Right lobe of liver (tissue), 6 donors: ENCODE measurements at regions not wholly inside any gene's neighbourhood (a gene's known extent, or its start where the extent isn't known, plus 50 kb on each side); places are given as distances from the start of the nearest gene placed in this dataset.

ENCODE experiments used
- ATAC-seq, 4 donors: fragments of 200-7000 bp; cut with Tn5 transposase; one replicate each; pipeline ENCODE4 v1.9.1; 2020; ENCODE audit warnings: mild to moderate bottlenecking in 4 of 4, moderate library complexity in 4 of 4
- DNase-seq, 3 donors: peaks; one replicate each; pipeline ENCODE4 v3.0.0-alpha.2; 2020
- H3K27ac ChIP-seq, 3 donors: fragments of 200-600 bp; one replicate each; pipeline ENCODE4 v1.8.0; 2022
- H3K27me3 ChIP-seq, 2 donors: fragments of 200-600 bp; one replicate each; pipeline ENCODE4 v1.8.0; 2022
- H3K36me3 ChIP-seq, 4 donors: fragments of 200-600 bp; sonication (generic) in 1 of 4; one replicate each; pipeline versions ENCODE4 v1.5.1 to v1.8.0; 2017 to 2022; ENCODE audit warnings: control low read depth in 1 of 4
- H3K4me1 ChIP-seq, 4 donors: fragments of 200-600 bp; sonication (generic) in 1 of 4; one replicate each; pipeline versions ENCODE4 v1.5.1 to v1.8.0; 2017 to 2022; ENCODE audit warnings: control low read depth in 1 of 4
- H3K4me3 ChIP-seq, 3 donors: fragments of 200-600 bp; one replicate each; pipeline ENCODE4 v1.8.0; 2022
- H3K9me3 ChIP-seq, 4 donors: fragments of 200-600 bp; sonication (generic) in 1 of 4; one replicate each; pipeline versions ENCODE4 v1.5.1 to v1.8.0; 2017 to 2022; ENCODE audit warnings: control low read depth in 1 of 4
- POLR2A ChIP-seq: fragments of 450-650 bp; IDR thresholded peaks from one replicate; pipeline ENCODE4 v1.6.1; 2017; ENCODE audit warnings: antibody characterized with exemption, mild to moderate bottlenecking
- WGBS: methylation state at CpG from one replicate; pipeline ENCODE4 v1.1.6; 2018; ENCODE audit warnings: low coverage, low lambda C conversion rate; ENCODE audit not compliant: insufficient coverage; ENCODE audit errors: missing lambda C conversion rate; 5-methylcytosine and 5-hydroxymethylcytosine counted together
- intact Hi-C, 2 donors: fragments of 100-400 bp; cut with DNase I; formaldehyde crosslinking; loops; one replicate each; pipeline versions ENCODE4 v1.11.2 to v1.14.1; 2022
- TF ChIP-seq, protein P1 (sequence below), 4 donors: fragments of 200-600 bp in 3 of 4; fragments of 450-650 bp in 1 of 4; IDR thresholded peaks; one replicate each; pipeline versions ENCODE4 v1.5.1 to v1.8.0; 2016 to 2022; ENCODE audit warnings: antibody characterized with exemption in 4 of 4, mild to moderate bottlenecking in 2 of 4
- donor health status: DM: no; HTN: yes; CAD: no.
- donor health status: DM: no; HTN: no; CAD: no.
- donor health status: DM: no; HTN: no; CAD: no.
- donor health status: DM: no; HTN: yes; CAD: no.
- donor health status: DM: no; HTN: yes; CAD: no.

DNA sequence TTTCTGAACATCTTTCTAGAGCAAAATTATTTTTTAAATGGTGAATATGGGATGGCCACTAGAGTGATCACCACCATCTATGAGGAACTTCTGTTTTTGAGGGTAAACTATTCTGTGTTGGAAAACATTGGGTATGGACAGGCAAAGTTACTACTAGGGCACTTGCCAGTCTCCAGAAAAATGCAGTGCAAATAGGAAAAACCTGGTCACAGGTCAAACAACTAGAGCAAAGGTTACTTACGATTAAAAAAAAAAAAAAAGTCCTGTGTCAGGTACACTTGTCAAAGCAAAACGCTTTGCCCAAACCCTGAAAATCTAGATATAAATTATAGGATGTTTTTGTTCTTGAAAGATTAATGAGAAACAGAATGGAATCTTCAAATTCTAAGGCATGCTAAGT lies 66.2 kb downstream of the SLITRK1 start:
- ATAC-seq (peak in 2 of 4 donors; percentile 32 to 46), DNase-seq (no peak)
- intact Hi-C loops, result no loop called here
- Histone ChIP-seq H3K27ac (no peak overlapping the region), H3K36me3 (no peaks in the 10 kb centered on the region), H3K4me3 (no peak overlapping the region), H3K4me1 (no peaks in the 10 kb centered on the region), H3K27me3 (no peaks in the 10 kb centered on the region), H3K9me3 (no peaks in the 10 kb centered on the region)
- TF ChIP-seq, protein P1, sequence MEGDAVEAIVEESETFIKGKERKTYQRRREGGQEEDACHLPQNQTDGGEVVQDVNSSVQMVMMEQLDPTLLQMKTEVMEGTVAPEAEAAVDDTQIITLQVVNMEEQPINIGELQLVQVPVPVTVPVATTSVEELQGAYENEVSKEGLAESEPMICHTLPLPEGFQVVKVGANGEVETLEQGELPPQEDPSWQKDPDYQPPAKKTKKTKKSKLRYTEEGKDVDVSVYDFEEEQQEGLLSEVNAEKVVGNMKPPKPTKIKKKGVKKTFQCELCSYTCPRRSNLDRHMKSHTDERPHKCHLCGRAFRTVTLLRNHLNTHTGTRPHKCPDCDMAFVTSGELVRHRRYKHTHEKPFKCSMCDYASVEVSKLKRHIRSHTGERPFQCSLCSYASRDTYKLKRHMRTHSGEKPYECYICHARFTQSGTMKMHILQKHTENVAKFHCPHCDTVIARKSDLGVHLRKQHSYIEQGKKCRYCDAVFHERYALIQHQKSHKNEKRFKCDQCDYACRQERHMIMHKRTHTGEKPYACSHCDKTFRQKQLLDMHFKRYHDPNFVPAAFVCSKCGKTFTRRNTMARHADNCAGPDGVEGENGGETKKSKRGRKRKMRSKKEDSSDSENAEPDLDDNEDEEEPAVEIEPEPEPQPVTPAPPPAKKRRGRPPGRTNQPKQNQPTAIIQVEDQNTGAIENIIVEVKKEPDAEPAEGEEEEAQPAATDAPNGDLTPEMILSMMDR (IDR thresholded peaks at IDR 0.05), result no peak
- TF ChIP-seq POLR2A, result no peak
- WGBS, result 6% methylated on average over 2 of the region's 2 CpGs

DNA sequence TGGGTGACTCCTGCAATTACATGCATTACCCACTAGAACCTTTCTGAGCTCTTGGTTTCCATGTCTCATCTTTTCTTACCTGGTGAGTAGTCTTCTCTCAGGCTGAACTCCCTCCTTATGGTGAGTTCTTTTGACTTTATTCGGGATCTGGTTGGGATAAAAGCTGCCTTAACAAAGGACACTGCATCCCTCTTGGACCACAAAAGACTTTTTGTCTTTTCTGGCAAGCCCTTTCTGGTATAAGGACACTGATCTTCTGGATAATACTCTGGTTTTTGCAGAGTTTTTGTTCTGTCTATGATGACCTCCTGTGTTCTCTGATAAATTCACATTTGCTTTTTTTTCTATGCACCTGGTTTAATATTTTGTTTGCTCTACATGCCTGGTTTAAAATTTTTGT lies 66.7 kb downstream of the SLITRK1 start:
- 43% methylated on average over 1 of the region's 1 CpG for WGBS
- Histone ChIP-seq H3K4me1 (no peaks in the 10 kb centered on the region), H3K36me3 (no peaks in the 10 kb centered on the region), H3K27me3 (no peaks in the 10 kb centered on the region), H3K4me3 (no peak overlapping the region), H3K9me3 (no peaks in the 10 kb centered on the region), H3K27ac (no peak overlapping the region)
- ATAC-seq (no peak), DNase-seq (no peak)
- no peak for TF ChIP-seq POLR2A
- TF ChIP-seq, protein P1 (IDR thresholded peaks at IDR 0.05), result no peak
- intact Hi-C loops, result no loop called here

DNA sequence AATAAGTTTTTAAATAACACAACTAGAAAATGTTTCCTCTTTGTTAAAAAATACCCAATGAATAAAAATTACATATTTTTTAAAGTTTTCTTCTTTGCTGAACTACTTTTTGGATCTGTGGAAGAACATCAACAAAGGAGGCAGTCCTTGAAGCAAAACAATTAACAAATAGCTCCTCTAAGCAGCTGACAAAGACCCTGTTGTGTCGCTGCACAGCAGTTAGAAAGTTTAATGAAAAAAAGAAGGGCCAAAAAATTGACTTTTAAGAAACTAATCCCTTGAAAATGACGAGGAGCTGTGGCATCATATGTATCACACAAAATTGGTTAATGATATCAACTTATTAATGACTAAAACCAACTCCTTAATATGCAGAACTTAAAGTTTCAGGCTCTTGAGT lies 72.1 kb downstream of the SLITRK1 start:
- Histone ChIP-seq H3K36me3 (no peaks in the 10 kb centered on the region), H3K9me3 (no peaks in the 10 kb centered on the region), H3K4me1 (no peaks in the 10 kb centered on the region), H3K27ac (no peak overlapping the region), H3K4me3 (no peak overlapping the region), H3K27me3 (no peaks in the 10 kb centered on the region)
- intact Hi-C loops, result no loop called here
- ATAC-seq (no peak), DNase-seq (no peak)
- TF ChIP-seq POLR2A, result no peak
- TF ChIP-seq, protein P1 (IDR thresholded peaks at IDR 0.05), result no peak
- 18% methylated on average over 2 of the region's 2 CpGs for WGBS

DNA sequence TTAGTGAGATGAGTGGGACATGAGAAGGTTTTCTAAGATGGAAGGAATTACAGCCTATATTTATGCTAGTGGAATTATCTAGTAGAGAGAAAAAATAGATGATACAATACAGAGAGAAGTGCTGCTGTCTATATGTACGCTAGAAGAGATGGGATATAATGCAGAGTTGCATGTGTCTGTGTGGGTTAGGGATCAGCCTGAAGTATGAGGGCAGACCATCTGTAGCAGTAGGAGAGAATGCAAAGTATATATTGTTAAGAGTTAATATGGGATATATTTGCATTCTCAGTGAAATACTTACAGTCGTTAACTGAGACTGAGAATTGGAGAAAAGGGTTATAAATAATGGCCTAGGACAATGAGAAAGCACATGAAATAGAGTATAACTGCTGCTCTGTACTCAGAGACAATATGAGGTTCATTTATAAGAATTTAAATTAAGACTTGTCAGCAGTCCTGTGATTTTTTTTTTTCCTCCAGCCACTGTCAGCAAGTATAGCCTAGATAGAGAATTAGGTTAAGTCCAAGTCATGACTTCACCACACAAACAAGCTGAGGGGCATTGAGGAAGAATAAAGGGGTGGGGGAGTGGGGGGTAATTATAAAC lies 77.8 kb downstream of the SLITRK1 start:
- H3K9me3 ChIP-seq, result no peaks in the 10 kb centered on the region
- ATAC-seq, result no peak
- H3K4me3 ChIP-seq, result no peak overlapping the region
- no peak for DNase-seq
- H3K36me3 ChIP-seq, result no peaks in the 10 kb centered on the region
- H3K27me3 ChIP-seq, result no peaks in the 10 kb centered on the region
- 36% methylated on average over 2 of the region's 2 CpGs for WGBS
- no peak overlapping the region for H3K27ac ChIP-seq
- TF ChIP-seq, protein P1 (IDR thresholded peaks at IDR 0.05), result no peak
- TF ChIP-seq POLR2A, result no peak
- no peaks in the 10 kb centered on the region for H3K4me1 ChIP-seq
- intact Hi-C loops, result no loop called here

DNA sequence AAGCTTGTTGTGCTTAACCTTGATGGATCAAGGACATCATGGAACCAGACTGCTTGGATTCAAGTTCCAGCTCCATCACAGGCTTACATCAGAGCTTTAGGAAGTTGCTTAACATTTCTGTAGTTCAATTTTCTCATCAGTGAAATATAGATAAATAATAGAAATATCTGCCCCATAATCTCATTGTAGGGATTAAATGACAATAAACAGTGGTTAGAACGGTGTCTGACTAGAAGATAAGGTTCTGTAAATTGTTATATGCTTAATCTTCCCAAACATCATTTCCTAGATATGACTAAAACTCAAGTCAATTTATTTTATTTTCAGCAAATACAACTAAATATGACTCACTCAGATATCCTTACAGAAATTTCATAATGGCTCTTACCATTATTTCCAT lies 83.5 kb downstream of the SLITRK1 start:
- no peak overlapping the region for H3K4me3 ChIP-seq
- H3K36me3 ChIP-seq, result no peaks in the 10 kb centered on the region
- no peak overlapping the region for H3K27ac ChIP-seq
- ATAC-seq (no peak), DNase-seq (no peak)
- 38% methylated on average over 1 of the region's 1 CpG for WGBS
- no peaks in the 10 kb centered on the region for H3K9me3 ChIP-seq
- intact Hi-C loops, result no loop called here
- H3K4me1 ChIP-seq, result no peaks in the 10 kb centered on the region
- no peaks in the 10 kb centered on the region for H3K27me3 ChIP-seq
- TF ChIP-seq, protein P1 (IDR thresholded peaks at IDR 0.05), result no peak
- no peak for TF ChIP-seq POLR2A
